SHP77 (cell line): ENCODE measurements at regions not wholly inside any gene's neighbourhood (a gene's known extent, or its start where the extent isn't known, plus 50 kb on each side); places are given as distances from the start of the nearest gene placed in this dataset.
A peak's percentile ranks its signal among the peaks of the same experiment; 100 is the strongest.
"Not testable (repeated sequence)": the region's sequence is repeated elsewhere in the genome, so short reads cannot be mapped to it uniquely, and the experiment has no call there.

ENCODE experiments used
- DNase-seq, 2 experiments: peaks; one replicate each; lab custom pipeline; 2025; lab: John Stamatoyannopoulos, UW

DNA sequence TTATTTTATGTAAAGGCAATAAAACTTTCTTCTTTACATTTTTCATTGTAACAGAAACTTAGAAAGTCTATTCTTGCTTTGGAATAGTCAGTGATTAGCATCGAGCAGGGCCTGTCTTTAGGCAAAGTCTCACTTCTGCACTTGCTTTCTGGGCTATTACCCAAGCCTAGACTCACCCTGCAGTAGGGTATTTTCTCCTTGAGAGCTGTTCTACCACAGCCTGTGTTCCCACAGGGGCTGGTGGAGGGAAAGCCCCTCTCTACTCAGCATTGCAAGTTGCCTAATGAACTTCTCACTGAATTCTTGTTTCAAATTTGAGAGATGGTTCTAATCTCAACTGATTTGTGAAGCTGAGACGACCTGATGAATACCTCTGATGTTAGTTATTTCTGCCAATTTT, 111.7 kb upstream of the KLHL14 start:
- DNase-seq, result no peak

DNA sequence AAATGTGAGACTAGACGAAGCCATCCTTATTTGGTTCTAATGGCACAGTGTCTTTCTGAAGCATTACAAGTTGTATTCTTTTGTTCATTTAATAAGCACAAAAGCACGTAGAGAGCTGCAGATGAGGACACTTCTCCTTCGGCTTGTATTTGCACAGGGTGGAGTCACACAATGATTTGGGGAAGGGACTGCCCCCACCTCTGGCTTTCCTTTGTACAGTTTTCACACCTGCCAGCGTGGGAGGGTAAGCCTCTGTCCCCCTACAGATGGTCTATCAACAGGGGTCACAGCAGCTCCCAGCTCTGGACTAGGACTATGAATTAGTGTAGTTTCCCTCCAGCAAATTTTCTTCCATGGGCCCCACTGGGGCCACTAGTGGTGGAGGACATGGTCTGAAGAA, 108.2 kb upstream of the KLHL14 start:
- DNase-seq, result peak in 1 of 2 experiments; percentile 18

DNA sequence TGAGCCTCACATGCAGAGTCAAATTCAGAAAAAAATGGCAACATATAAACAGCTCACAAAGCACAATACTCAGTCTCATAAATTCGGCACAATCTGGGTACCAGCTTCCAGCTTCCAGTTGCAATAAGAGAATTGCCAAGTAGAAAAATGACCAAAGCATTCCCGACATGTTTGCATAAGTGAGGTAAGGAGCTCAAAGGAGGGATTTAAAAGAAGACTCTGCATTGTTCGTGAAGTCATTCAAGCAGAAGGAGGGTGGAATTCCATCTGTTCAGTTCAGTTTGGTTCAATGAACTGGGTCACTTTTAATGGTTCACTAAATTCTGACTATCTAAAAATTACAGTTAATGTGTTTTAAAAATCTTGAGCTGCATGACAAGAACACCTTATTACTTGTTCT, 106.7 kb upstream of the KLHL14 start:
- no peak for DNase-seq

DNA sequence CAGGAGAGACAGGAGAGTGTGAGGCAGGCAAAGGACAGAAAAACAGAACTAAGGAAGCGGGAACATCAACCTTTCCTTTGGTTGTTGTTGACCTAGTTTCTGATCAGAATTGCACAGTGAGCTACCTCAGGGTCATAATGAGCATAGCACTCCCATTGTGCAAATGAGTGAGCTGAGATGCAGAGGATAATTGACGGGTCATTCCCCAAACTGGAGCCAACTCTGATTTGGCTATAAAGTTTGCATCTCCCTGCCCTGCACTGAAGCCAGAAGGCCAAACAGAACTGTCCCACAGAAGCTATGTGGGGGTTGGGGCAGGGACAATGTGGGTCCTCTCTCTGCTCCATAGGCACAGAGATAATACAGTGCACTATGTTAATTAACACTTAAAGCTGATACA, 105.6 kb upstream of the KLHL14 start:
- no peak for DNase-seq

GRCh38 chr18:32877371-32877770, 104.5 kb upstream of the KLHL14 start:
- DNase-seq, result no peak

DNA sequence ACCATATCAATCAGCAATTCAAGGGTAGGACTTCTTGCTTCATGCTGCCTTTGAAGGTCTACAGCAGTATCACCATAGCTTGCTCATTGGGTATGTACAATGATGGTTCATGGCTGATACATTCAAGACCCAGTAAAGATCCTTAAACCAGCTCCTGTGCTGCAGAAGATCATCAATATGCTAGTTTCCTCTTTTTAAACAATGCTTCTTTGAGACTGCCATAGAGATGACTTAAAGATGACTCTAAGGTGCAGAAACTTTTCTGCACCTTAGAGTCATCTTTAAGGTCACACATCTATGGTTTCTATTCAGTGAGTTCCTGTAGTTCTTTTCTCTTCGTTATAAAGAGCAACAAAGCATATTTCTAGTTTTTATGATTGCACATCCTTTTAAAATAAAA, 102.8 kb upstream of the KLHL14 start:
- no peak for DNase-seq

DNA sequence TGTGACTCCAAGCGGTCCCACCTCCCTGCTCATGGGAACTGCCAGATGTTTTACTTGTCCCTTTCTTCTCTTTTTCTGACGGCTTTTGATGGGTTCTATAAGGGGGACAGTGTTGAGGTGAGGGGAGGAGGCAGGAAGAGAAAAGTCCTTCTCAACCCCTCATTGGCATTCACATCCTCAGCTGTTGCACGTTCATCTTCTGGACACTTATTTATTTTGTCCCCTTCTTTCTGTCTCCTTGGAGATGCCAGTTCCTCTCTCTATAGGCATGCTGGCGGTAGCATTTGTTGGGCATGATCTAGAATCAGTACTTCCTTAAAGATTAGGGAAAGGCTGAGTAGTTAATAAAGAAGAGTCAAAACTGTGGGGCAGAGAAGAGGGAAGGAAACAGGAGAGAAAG, 99.0 kb upstream of the KLHL14 start:
- no peak for DNase-seq

DNA sequence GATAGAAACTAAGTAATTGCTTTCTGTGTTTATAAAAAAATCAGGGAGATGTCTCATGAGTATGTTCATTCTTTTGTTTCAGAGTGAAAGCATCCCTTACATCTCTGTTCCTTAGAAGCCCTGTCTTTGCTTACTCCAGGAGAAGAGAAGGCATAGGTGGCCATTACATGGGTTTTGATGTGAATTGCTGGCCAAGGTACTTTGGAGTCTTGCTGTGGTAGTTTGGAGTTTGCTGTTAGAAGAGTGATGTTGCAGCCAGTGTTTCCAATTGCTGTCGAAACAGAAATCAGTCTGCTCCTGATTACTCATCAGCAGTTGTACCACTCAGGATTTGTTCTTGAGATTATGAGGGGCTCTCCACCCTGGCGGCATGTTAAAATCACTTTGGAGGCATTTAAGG, 97.8 kb upstream of the KLHL14 start:
- no peak for DNase-seq

- no peak for DNase-seq
Observed at GRCh38 chr18:32868406-32868805, 95.6 kb upstream of the KLHL14 start.

DNA sequence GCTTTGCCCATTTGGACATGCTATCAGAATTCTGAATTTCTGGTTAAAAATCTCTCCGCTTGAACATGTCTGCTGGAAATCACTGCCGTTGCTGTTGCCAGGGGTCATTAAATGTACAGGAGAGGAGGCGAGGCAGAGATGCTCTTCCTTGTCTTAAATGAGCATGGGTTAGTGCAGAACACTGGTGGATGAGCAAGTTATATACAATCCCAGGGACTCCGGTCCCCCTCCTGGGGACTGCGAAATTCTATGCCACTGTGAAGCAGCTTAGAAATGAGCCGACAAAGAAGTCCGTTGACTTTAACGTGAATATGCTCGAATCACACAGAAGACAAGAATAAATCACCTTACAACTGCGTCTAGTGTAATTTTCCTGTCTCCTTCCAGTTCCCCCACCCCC, 95.1 kb upstream of the KLHL14 start:
- DNase-seq, result no peak

DNA sequence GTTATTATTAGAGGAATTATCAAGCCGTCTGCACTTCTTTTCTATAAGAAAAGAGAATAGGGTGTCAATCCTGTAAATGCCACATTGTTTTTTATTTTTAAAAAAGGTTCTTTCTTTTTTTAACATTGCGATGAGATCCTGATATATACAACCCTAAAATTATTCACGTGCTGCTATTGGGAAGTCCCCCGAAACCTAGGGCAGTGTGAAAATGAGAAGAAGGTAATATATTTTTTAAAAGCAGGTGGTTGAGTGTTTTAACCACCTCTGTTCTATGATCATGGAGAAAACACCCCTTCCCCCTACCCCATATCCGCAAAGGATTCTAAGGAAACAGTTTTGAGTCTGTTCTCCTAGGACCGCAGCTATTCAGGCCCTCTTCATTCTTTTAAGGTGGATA, 94.5 kb upstream of the KLHL14 start:
- DNase-seq, result no peak

- DNase-seq, result not testable (repeated sequence)
Observed at GRCh38 chr18:32862031-32862430, 89.2 kb upstream of the KLHL14 start.

GRCh38 chr18:32851936-32852335, 79.1 kb upstream of the KLHL14 start:
- DNase-seq, result no peak

GRCh38 chr18:32848826-32849225, 76.0 kb upstream of the KLHL14 start:
- DNase-seq, result no peak

DNA sequence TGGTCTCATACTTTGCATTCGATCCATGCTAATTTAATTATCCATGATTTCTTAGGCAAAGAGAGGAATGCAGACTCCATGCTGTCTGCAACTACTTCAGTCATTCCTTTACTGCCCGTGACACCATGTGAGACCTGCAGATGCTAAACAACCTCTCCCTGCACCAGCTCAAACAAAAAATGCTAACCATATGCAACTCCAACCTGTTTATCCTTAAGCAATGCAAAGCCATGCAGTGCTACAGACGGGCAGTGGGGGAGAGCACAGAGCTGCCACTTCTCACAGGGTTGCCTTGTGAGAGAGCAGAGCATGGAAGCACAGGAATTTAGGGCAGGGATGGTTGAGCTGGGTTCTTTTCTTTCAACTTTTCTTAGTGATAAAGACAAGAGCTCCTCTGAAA, 74.9 kb upstream of the KLHL14 start:
- DNase-seq, result no peak

- DNase-seq, result no peak
Observed at GRCh38 chr18:32846896-32847295, 74.1 kb upstream of the KLHL14 start.

DNA sequence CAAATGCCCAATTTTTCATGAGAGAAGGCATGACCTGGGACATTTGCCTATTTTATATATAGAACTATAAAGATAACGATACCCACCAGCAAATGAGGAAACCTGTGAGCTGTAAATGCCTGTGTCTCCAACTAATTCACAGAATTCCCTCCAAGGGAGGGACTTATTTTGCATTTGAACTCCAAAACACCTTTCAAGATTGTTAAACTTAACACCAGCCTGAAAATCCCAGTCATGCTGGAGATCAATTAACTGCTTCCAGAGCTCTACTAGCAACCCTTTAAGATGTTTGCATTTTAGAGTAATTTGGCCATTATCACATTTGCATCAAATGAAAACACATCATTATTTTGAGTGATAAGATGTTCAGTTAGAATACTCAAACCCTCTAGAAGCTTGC, 68.1 kb upstream of the KLHL14 start:
- DNase-seq, result no peak

GRCh38 chr18:32835951-32836350, 63.1 kb upstream of the KLHL14 start:
- no peak for DNase-seq

GRCh38 chr18:32831781-32832180, 59.0 kb upstream of the KLHL14 start:
- no peak for DNase-seq

DNA sequence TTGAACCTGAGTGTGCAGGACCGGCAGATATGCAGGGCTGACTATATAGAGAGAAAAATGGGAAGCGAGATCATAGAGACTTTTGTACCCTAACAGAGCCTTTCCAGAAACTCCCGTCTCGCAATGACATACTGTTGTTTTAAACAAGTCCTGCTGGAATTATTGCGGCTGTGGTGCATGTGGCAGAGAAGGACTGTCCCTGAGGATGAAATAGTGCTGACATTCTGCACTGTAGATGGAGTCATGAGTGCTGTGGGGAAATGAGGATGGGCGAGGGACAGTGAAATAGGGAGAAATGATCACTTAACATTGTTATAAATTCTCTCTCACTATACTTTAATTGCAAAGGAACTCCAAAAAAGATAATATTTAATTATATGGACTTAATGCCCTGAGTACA, 50.4 kb upstream of the KLHL14 start:
- DNase-seq, result no peak
